Choroid plexus epithelial cell (primary cell): ENCODE measurements at regions not wholly inside any gene's neighbourhood (a gene's known extent, or its start where the extent isn't known, plus 50 kb on each side); places are given as distances from the start of the nearest gene placed in this dataset.
"Not testable (repeated sequence)": the region's sequence is repeated elsewhere in the genome, so short reads cannot be mapped to it uniquely, and the experiment has no call there.

Experiments used
- DNase-seq: peaks from one replicate; pipeline ENCODE4 v3.0.0-alpha.2; 2010; ENCODE audit warnings: low read depth
- H3K4me3 ChIP-seq: 2 replicates; pipeline ENCODE4 v1.5.1; 2011; ENCODE audit warnings: low read depth, mild to moderate bottlenecking, control low read depth, low read length, moderate library complexity
- TF ChIP-seq, protein P1 (sequence below): conservative IDR thresholded peaks from 2 replicates; pipeline ENCODE4 v1.5.1; 2011; ENCODE audit warnings: low read depth, mild to moderate bottlenecking, control low read depth, inconsistent platforms, low read length, moderate library complexity

DNA sequence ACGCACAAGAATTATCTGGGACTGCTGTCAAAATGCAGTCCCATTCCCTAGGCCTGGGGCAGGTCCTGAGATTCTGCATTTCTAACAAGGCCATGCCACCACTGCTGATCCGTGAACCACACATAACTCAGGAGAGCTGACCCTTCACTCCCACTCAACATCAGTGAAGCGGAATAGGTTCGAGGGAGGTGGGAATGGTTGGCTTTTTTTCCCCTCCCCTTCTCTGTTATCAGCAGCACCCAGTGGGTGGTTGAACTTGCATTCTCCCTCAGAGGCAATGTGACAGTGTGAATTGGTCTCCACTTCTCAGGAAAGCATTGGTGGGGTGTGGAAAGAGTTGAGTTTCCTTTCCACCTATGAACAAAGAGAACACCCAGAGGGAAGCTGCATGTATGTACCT, 344.3 kb downstream of the GADD45G start:
- TF ChIP-seq, protein P1, sequence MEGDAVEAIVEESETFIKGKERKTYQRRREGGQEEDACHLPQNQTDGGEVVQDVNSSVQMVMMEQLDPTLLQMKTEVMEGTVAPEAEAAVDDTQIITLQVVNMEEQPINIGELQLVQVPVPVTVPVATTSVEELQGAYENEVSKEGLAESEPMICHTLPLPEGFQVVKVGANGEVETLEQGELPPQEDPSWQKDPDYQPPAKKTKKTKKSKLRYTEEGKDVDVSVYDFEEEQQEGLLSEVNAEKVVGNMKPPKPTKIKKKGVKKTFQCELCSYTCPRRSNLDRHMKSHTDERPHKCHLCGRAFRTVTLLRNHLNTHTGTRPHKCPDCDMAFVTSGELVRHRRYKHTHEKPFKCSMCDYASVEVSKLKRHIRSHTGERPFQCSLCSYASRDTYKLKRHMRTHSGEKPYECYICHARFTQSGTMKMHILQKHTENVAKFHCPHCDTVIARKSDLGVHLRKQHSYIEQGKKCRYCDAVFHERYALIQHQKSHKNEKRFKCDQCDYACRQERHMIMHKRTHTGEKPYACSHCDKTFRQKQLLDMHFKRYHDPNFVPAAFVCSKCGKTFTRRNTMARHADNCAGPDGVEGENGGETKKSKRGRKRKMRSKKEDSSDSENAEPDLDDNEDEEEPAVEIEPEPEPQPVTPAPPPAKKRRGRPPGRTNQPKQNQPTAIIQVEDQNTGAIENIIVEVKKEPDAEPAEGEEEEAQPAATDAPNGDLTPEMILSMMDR, result no peak
- DNase-seq, result no peak

DNA sequence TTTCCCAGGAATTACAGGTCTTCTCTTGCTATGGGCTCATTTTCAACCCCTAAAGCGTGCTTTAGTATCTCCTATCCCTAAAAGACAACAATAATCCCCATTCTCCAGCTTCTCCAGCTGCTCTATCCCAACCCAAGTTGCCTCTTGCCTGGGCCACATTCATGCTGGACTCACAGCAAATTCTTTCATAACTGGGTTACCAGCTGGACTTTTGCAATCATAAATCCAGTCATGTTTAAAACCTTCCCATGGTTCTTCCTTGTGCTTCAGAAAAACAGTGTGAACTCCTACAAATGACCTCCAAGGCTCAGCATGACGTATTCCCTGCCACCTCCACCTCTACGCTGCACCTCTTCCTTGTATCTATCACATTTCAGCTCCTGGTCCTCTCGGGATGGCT, 346.9 kb downstream of the GADD45G start:
- TF ChIP-seq, protein P1, result no peak
- H3K4me3 ChIP-seq, result no peak overlapping the region
- no peak for DNase-seq

More for the DNA sequence above, 344.3 kb downstream of the GADD45G start:
- no peak overlapping the region for H3K4me3 ChIP-seq

DNA sequence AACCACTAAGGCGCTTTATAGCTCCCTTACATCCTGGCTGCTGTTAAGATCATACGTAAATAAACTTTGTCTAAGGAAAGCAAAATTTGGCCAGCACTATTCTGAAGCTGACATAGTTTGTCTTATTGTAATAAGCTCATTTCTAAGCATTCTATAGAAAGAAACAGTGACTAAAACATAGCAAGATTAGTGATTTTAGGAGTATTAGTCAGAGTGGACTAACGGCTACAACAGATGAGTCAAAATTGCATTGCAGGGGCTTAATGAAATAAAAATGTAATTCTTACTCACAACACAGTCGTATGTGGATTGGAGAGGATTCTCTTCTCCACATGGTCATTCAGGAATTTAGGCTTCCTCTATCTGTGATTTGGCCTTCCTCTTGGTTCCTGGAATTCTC, 347.6 kb downstream of the GADD45G start:
- H3K4me3 ChIP-seq, result no peak overlapping the region
- no peak for DNase-seq
- TF ChIP-seq, protein P1, result no peak

DNA sequence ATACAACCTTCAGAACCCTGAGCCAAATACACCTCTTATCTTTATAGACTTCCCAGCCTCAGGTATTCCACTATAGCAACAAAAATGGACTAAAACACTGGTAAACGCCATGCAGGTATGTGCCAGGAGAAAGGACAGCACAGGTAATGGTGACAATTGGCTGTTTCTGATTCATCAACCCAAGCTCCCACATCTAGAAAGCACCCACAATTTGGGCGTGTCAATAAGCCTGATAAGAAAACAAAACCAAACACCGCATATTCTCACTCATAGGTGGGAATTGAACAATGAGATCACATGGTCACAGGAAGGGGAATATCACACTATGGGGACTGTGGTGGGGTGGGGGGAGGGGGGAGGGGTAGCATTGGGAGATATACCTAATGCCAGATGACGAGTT, 348.5 kb downstream of the GADD45G start:
- DNase-seq, H3K4me3 ChIP-seq: not testable (repeated sequence)

DNA sequence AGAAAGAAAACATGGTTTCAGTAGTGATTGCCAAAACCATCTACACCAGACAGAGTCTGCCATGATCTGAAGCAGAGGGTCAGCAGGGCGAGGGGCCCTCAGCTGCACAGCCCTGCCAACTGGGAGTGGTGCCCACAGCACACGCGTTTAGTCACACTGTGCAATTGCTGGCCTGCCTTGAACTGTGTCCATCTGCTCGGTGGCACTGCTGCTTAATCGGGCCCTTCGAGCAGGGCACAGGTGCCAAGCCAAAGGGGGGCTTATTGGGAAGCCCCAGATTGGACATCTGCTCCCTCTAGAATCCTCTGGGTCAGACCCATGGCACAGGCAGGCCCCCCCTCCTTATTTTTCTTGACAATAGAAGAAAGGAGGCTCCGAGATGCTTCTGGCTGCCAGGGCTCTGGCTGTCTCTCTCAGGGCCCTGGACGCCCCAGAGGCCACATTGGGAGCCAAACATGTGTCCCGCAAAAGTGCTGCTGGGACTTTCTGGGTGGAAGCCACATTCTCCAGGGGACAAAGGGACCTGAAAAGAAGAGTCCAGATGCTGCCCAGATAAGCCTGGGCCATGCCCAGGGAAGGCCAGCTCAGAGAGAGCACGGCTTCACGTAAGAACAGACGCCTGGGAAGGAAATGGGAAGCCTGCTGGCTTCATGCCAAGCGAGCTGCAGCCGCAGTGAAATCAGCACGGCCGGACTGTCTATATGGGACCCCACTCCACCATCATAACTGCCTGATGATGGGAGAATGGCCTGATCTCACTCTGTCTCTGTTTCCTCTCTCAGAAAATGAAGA, 349.2 kb downstream of the GADD45G start:
- TF ChIP-seq, protein P1, result no peak
- H3K4me3 ChIP-seq, result no peak overlapping the region
- DNase-seq, result no peak

DNA sequence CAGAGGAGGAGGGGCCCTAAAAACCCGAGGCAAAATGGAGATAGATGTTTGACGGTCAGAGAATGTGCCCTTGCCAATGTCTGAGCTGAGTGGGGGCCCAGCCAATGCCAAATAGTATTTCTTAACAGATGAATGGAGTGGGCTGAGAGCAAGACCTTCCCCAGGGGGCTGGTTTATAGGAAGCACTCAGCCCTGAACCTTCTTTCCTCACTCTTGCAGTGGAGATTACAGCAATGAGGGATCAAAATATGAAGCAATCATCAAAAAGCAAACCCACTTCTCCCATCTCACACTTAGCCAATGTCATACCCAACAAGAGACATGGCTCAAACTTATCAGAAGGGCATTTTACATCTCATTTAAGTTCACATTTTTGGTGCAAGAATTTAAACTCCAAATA, 350.3 kb downstream of the GADD45G start:
- no peak for DNase-seq
- no peak overlapping the region for H3K4me3 ChIP-seq
- TF ChIP-seq, protein P1, result no peak

DNA sequence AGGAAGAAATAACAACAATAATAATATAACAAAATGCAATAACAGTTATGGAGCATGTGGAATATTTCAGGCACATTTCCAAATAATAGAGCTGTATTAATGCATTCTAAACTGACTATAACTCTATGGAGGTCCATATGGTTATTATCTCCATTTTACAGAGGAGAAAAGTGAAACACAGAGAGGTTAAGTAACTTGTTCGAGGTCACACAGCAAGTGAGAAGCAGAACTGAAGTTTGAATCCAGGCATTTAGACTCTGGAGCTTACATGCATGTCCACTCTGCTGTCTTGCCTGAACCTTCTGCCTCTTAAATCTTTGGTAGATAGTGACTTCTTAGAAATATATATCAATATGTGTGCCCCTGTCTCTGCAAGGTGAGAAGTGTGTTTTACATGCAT, 350.8 kb downstream of the GADD45G start:
- H3K4me3 ChIP-seq, result no peak overlapping the region
- TF ChIP-seq, protein P1, result no peak
- DNase-seq, result no peak
